Stomach (tissue), 4 donors: ENCODE measurements at regions not wholly inside any gene's neighbourhood (a gene's known extent, or its start where the extent isn't known, plus 50 kb on each side); places are given as distances from the start of the nearest gene placed in this dataset.

Source experiments
- CTCF ChIP-seq, 7 experiments: fragments of 450-650 bp in 4 of 7; fragments of 200-600 bp in 3 of 7; sonication (generic) in 3 of 7; IDR thresholded peaks; one replicate each; pipeline ENCODE4 v1.5.1; 2016 to 2019; ENCODE audit warnings: antibody characterized with exemption in 7 of 7, control low read depth in 2 of 7, mild to moderate bottlenecking in 1 of 7
- EP300 ChIP-seq: sonication (generic); formaldehyde crosslinking; IDR thresholded peaks from one replicate; pipeline ENCODE4 v1.6.1; 2017; ENCODE audit warnings: antibody characterized with exemption
- POLR2A ChIP-seq, 4 donors: fragments of 450-650 bp; IDR thresholded peaks; one replicate each; pipeline ENCODE4 v1.6.1; 2016; ENCODE audit warnings: antibody characterized with exemption in 4 of 4, control low read depth in 2 of 4, mild to moderate bottlenecking in 1 of 4, moderate library complexity in 1 of 4
- POLR2AphosphoS5 ChIP-seq, 3 donors: sonication (generic); formaldehyde crosslinking; IDR thresholded peaks; one replicate each; pipeline ENCODE4 v1.6.1; 2016; ENCODE audit warnings: antibody characterized with exemption in 3 of 3

DNA sequence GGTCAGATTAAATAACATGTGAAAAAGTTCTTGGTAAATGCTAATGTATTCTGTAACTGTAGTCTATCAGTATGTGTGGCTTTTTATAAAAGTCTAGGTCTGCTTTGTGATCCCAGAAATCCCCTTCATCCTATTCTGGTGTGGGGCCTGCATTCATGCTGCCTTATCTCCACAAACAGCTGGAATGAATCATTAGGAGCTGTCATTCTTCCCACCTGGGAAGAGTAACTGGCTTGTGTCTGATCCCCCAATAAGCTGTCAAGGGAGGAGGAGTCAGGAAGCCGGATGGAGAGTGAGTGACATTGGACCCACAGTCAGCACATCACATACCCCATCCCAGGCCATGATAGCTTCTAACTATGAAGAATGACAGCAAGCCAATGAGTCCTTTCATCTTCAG is 81.1 kb upstream of the EPHA4 start:
- TF ChIP-seq CTCF (IDR thresholded peaks at IDR 0.05): no peak
- TF ChIP-seq POLR2A (IDR thresholded peaks at IDR 0.05): no peak
- no peak for TF ChIP-seq EP300
- TF ChIP-seq POLR2AphosphoS5 (IDR thresholded peaks at IDR 0.05): no peak
